ENCODE measurements at regions not wholly inside any gene's neighbourhood (a gene's known extent, or its start where the extent isn't known, plus 50 kb on each side); places are given as distances from the start of the nearest gene placed in this dataset.
A peak's percentile ranks its signal among the peaks of the same experiment; 100 is the strongest.

DNA sequence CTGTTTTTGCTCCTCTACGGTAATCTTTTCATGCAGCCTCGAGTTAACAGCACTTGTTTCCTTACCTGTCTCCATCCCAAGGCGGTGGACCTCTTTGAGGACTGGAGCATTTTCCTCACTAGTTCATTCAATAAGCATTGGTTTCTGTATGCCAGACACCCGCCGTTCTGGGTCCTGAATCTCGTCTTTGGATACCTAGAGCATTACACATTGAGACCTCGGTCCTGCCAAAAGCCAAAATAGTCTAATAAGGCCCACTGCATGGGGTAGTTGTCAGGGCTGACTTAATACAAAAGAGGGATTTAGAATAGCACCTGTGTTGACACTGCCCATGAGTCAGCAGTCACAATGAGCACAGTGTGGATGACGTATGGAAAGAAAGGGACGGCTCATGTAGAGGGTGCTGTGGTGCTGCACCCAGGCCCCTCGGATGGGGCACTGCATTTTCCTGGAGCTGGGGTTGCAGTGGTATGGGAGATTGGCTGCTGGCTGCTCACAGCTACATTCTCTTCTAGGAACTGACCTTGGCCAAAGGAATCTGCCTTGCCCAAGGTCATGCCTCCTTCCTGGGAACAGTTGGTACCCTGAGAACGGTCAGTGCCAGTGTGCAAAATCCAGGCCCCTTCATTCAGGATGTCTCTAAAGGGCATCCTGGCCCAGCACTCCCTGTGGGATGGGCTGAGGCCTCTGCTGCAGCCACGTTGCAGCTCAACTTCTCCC lies 126.9 kb upstream of the NCK2 start:
- TF ChIP-seq, protein P1, sequence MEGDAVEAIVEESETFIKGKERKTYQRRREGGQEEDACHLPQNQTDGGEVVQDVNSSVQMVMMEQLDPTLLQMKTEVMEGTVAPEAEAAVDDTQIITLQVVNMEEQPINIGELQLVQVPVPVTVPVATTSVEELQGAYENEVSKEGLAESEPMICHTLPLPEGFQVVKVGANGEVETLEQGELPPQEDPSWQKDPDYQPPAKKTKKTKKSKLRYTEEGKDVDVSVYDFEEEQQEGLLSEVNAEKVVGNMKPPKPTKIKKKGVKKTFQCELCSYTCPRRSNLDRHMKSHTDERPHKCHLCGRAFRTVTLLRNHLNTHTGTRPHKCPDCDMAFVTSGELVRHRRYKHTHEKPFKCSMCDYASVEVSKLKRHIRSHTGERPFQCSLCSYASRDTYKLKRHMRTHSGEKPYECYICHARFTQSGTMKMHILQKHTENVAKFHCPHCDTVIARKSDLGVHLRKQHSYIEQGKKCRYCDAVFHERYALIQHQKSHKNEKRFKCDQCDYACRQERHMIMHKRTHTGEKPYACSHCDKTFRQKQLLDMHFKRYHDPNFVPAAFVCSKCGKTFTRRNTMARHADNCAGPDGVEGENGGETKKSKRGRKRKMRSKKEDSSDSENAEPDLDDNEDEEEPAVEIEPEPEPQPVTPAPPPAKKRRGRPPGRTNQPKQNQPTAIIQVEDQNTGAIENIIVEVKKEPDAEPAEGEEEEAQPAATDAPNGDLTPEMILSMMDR (IDR thresholded peaks at IDR 0.05; ENCODE audit: unreplicated experiment), result no peak
- peak; percentile 59 for DNase-seq (ENCODE audit: unreplicated experiment)
- ChIA-PET CTCF (interaction anchor here (0.6 kb wide), 2 partner anchors 15 to 151 kb away, joined by 3 to 4 read pairs; no protein-coding TSS in a partner anchor), POLR2A (no interaction called here)
- Mint-ChIP-seq H3K36me3 (ENCODE audit: insufficient read depth, unreplicated experiment) (no peaks in the 10 kb centered on the region), H3K27ac (ENCODE audit: low read depth, unreplicated experiment) (no peak overlapping the region), H3K9me3 (ENCODE audit: unreplicated experiment) (no peaks in the 10 kb centered on the region), H3K27me3 (ENCODE audit: insufficient read depth, unreplicated experiment) (peaks cover 49% of the 10 kb centered on the region), H3K4me3 (ENCODE audit: unreplicated experiment) (no peak overlapping the region), H3K4me1 (ENCODE audit: insufficient read depth, unreplicated experiment) (peaks cover 7% of the 10 kb centered on the region)
- intact Hi-C loops (cut with micrococcal nuclease), result no loop called here
- no TSS peak for BruUV-seq (replicated peaks)

DNA sequence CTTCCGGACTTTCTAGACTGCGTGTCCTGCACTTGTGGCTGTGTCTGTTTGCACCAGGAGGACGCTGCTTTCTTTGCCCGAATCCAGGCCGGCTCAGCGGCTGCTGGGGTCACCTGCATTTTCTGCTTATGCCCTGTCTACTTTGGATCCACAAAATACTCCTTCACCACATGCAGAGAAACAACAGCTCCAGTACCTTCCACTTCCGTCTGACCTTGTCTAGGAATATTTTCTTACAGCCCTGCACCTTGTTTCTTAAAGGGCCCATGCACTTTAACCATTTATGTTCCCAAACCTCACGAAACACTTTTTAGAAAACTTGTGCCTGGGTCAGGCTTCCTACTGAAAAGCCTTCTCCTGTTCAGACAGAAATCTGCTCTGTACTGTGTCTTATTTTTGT lies 129.4 kb upstream of the NCK2 start:
- H3K9me3 Mint-ChIP-seq (ENCODE audit: unreplicated experiment), result no peaks in the 10 kb centered on the region
- ChIA-PET POLR2A (no interaction called here), CTCF (interaction anchor here (1.1 kb wide), 1 partner anchor 10 kb away, joined by 4 read pairs; no protein-coding TSS in a partner anchor)
- TF ChIP-seq, protein P1 (IDR thresholded peaks at IDR 0.05; ENCODE audit: unreplicated experiment), result no peak
- DNase-seq (ENCODE audit: unreplicated experiment), result no peak
- H3K27me3 Mint-ChIP-seq (ENCODE audit: insufficient read depth, unreplicated experiment), result peaks cover 26% of the 10 kb centered on the region
- H3K36me3 Mint-ChIP-seq (ENCODE audit: insufficient read depth, unreplicated experiment), result no peaks in the 10 kb centered on the region
- peaks cover 7% of the 10 kb centered on the region for H3K4me1 Mint-ChIP-seq (ENCODE audit: insufficient read depth, unreplicated experiment)
- intact Hi-C loops (cut with micrococcal nuclease), result no loop called here
- H3K4me3 Mint-ChIP-seq (ENCODE audit: unreplicated experiment), result no peak overlapping the region
- BruUV-seq (replicated peaks), result no TSS peak
- no peak overlapping the region for H3K27ac Mint-ChIP-seq (ENCODE audit: low read depth, unreplicated experiment)

DNA sequence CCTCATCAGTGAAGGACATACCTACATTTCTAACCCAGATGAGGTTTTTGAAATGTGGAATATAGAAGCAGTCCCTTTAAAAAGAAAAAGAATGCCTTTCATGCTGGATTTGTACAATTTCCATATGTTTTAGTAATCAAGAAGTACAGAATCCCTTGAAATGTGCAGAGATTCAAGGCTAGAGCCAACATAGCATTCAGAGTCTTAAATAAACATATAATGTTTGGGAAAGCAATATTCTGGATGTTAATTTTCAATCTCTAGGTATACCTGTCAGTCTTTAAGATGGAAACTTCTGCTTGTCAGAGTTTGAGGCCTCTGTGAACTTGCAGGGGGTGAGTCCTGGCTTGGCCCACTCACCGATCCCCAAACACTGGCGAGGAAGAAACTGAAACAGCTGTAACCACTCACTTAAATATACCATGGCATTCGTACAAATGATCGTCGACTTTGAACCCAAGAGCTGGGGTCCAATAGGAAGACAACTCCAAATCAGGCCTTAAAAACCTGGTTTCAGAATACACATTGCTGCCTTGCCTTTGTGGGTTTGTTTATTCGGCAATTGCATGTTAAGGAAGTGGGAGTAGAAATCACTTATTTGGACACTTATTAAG lies 132.8 kb upstream of the NCK2 start:
- intact Hi-C loops (cut with micrococcal nuclease), result no loop called here
- H3K36me3 Mint-ChIP-seq (ENCODE audit: insufficient read depth, unreplicated experiment), result no peaks in the 10 kb centered on the region

DNA sequence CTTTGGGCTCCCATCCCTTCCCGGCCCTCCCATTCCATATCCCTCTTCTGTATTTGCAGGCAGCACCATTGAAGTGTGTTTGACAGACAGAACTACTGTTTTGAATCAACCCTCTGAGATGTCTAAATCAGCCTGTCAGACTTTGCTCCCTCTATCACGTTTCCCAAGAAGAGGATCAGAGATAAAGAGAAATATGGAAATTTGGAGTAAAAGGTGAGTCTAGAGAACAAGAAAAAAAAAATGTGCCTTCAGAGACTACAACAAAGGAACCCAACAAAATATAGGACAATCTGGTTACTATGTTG lies 133.4 kb upstream of the NCK2 start:
- CTCF ChIA-PET, result interaction anchor here (0.5 kb wide), 1 partner anchor 969 kb away, joined by 3 read pairs; no protein-coding TSS in a partner anchor

More for the DNA sequence above, 132.8 kb upstream of the NCK2 start:
- ChIA-PET POLR2A (no interaction called here), CTCF (no interaction called here)
- H3K27me3 Mint-ChIP-seq (ENCODE audit: insufficient read depth, unreplicated experiment), result no peaks in the 10 kb centered on the region
- H3K4me1 Mint-ChIP-seq (ENCODE audit: insufficient read depth, unreplicated experiment), result no peaks in the 10 kb centered on the region
- no peaks in the 10 kb centered on the region for H3K9me3 Mint-ChIP-seq (ENCODE audit: unreplicated experiment)
- H3K27ac Mint-ChIP-seq (ENCODE audit: low read depth, unreplicated experiment), result no peak overlapping the region
- no TSS peak for BruUV-seq (replicated peaks)
- DNase-seq (ENCODE audit: unreplicated experiment), result no peak
- H3K4me3 Mint-ChIP-seq (ENCODE audit: unreplicated experiment), result no peak overlapping the region
- TF ChIP-seq, protein P1 (IDR thresholded peaks at IDR 0.05; ENCODE audit: unreplicated experiment), result no peak

More for the DNA sequence above, 133.4 kb upstream of the NCK2 start:
- BruUV-seq (replicated peaks), result no TSS peak
- H3K27me3 Mint-ChIP-seq (ENCODE audit: insufficient read depth, unreplicated experiment), result no peaks in the 10 kb centered on the region
- no peak for DNase-seq (ENCODE audit: unreplicated experiment)
- H3K9me3 Mint-ChIP-seq (ENCODE audit: unreplicated experiment), result no peaks in the 10 kb centered on the region
- no peaks in the 10 kb centered on the region for H3K4me1 Mint-ChIP-seq (ENCODE audit: insufficient read depth, unreplicated experiment)
- no peaks in the 10 kb centered on the region for H3K36me3 Mint-ChIP-seq (ENCODE audit: insufficient read depth, unreplicated experiment)
- TF ChIP-seq, protein P1 (IDR thresholded peaks at IDR 0.05; ENCODE audit: unreplicated experiment), result no peak
- POLR2A ChIA-PET, result no interaction called here
- H3K27ac Mint-ChIP-seq (ENCODE audit: low read depth, unreplicated experiment), result no peak overlapping the region
- intact Hi-C loops (cut with micrococcal nuclease), result no loop called here
- H3K4me3 Mint-ChIP-seq (ENCODE audit: unreplicated experiment), result no peak overlapping the region
